GM21825 (cell line): ENCODE measurements at regions not wholly inside any gene's neighbourhood (a gene's known extent, or its start where the extent isn't known, plus 50 kb on each side); places are given as distances from the start of the nearest gene placed in this dataset.

Source experiments
- ATAC-seq: cut with Tn5 transposase; IDR thresholded peaks from one replicate; pipeline ENCODE4 v1.9.1; 2021; ENCODE audit warnings: mild to moderate bottlenecking, moderate library complexity; ENCODE audit not compliant: unreplicated experiment

DNA sequence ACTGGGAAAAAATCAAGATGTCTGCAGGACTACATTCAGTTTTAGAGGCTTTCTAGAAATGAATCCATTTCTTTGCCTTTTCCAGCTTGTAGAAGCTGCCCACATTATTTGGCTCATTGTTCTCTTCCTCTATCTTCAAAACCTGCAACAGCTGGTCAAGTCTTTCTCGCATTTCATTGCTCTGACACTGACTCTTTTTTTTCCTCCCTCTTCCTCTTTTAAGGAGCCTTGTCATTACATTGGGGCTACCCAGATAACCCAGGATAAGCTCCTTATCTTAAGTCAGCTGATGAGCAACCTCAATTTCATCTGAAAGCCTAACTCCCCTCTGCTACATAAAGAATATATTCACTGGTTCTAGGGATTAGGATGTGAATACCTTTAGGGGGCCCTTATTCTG lies 53.2 kb upstream of the CEP162 start:
- ATAC-seq, result no peak

DNA sequence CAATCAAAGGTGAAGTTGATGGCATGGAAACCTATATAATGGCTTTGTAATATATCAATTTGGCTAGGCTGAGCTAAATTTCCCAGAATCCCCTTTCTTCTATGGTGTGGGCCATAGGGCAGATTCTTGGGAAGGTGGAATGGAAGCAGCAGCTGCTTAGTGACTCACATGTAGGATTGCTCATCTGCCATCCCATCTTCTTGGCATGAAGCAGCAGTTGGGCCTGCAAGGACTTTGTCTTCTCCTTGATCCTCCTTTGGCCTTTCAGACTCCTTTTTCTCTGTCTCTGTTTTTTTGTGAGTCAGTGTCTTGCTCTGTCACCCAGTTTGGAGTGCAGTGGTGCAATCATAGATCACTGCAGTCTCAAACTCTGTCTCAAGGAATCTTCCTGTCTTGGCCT lies 52.6 kb upstream of the CEP162 start:
- no peak for ATAC-seq

- ATAC-seq, result no peak
Measured at GRCh38 chr6:84278321-84278998, 51.0 kb upstream of the CEP162 start.
